NCI-H2107 treated with DMSO at 0.1 percent for 48 hours (cell line): ENCODE measurements at regions not wholly inside any gene's neighbourhood (a gene's known extent, or its start where the extent isn't known, plus 50 kb on each side); places are given as distances from the start of the nearest gene placed in this dataset.
A peak's percentile ranks its signal among the peaks of the same experiment; 100 is the strongest.
"Not testable (repeated sequence)": the region's sequence is repeated elsewhere in the genome, so short reads cannot be mapped to it uniquely, and the experiment has no call there.

Source experiments
- DNase-seq: peaks from one replicate; lab custom pipeline; 2025; ENCODE audit not compliant: unreplicated experiment; lab: John Stamatoyannopoulos, UW

- not testable (repeated sequence) for DNase-seq
These were observed 77.1 kb upstream of the SLC7A14 start for GRCh38 chr3:170662986-170663385.

- DNase-seq, result no peak
These were observed 74.3 kb upstream of the SLC7A14 start for GRCh38 chr3:170660139-170660538.

GRCh38 chr3:170657312-170657711 is 71.4 kb upstream of the SLC7A14 start:
- DNase-seq, result no peak

- no peak for DNase-seq
These were observed 70.4 kb upstream of the SLC7A14 start for GRCh38 chr3:170656284-170656683.

- no peak for DNase-seq
These were observed 67.9 kb upstream of the SLC7A14 start for GRCh38 chr3:170653801-170654200.

GRCh38 chr3:170651260-170651845 is 65.5 kb upstream of the SLC7A14 start:
- DNase-seq, result no peak

GRCh38 chr3:170650557-170650956 is 64.7 kb upstream of the SLC7A14 start:
- DNase-seq, result not testable (repeated sequence)

- peak; percentile 27 for DNase-seq
These were observed 58.8 kb upstream of the SLC7A14 start for GRCh38 chr3:170644711-170645110.

GRCh38 chr3:170643831-170644230 is 58.0 kb upstream of the SLC7A14 start:
- no peak for DNase-seq

- DNase-seq, result no peak
These were observed 57.2 kb upstream of the SLC7A14 start for GRCh38 chr3:170642882-170643601.

GRCh38 chr3:170641510-170642236 is 55.8 kb upstream of the SLC7A14 start:
- DNase-seq, result no peak

- DNase-seq, result no peak
These were observed 54.9 kb upstream of the SLC7A14 start for GRCh38 chr3:170640737-170641171.

- DNase-seq, result no peak
These were observed 53.1 kb upstream of the SLC7A14 start for GRCh38 chr3:170638988-170639387.

GRCh38 chr3:170637306-170637705 is 51.4 kb upstream of the SLC7A14 start:
- no peak for DNase-seq

GRCh38 chr3:170636400-170636973 is 50.6 kb upstream of the SLC7A14 start:
- no peak for DNase-seq
